ENCODE measurements at regions not wholly inside any gene's neighbourhood (a gene's known extent, or its start where the extent isn't known, plus 50 kb on each side); places are given as distances from the start of the nearest gene placed in this dataset.
"Not testable (repeated sequence)": the region's sequence is repeated elsewhere in the genome, so short reads cannot be mapped to it uniquely, and the experiment has no call there.

DNA sequence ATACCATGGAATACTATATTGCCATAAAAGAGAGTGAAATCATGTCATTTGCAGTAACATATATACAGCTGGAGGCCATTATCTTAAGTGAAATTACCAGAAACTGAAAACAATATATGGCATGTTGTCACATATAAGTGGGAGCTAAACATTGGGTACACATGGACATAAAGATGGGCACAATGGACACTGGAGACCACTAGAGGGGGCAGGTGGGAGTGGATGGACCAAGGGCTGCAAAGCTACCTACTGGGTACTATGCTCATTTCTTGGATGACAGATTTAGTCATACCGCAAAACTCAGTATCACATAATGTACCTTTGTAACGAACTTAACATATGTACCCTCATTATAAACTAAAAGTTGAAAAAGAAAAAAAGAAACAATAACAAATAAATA, 1167.6 kb downstream of the NXPH1 start:
- H3K4me3 ChIP-seq (ENCODE audit: low read depth, low read length), result no peak overlapping the region
- DNase-seq (ENCODE audit: low read depth), result no peak
- TF ChIP-seq, protein P1, sequence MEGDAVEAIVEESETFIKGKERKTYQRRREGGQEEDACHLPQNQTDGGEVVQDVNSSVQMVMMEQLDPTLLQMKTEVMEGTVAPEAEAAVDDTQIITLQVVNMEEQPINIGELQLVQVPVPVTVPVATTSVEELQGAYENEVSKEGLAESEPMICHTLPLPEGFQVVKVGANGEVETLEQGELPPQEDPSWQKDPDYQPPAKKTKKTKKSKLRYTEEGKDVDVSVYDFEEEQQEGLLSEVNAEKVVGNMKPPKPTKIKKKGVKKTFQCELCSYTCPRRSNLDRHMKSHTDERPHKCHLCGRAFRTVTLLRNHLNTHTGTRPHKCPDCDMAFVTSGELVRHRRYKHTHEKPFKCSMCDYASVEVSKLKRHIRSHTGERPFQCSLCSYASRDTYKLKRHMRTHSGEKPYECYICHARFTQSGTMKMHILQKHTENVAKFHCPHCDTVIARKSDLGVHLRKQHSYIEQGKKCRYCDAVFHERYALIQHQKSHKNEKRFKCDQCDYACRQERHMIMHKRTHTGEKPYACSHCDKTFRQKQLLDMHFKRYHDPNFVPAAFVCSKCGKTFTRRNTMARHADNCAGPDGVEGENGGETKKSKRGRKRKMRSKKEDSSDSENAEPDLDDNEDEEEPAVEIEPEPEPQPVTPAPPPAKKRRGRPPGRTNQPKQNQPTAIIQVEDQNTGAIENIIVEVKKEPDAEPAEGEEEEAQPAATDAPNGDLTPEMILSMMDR (IDR thresholded peaks at IDR 0.05; ENCODE audit: insufficient read depth, low read length), result no peak

DNA sequence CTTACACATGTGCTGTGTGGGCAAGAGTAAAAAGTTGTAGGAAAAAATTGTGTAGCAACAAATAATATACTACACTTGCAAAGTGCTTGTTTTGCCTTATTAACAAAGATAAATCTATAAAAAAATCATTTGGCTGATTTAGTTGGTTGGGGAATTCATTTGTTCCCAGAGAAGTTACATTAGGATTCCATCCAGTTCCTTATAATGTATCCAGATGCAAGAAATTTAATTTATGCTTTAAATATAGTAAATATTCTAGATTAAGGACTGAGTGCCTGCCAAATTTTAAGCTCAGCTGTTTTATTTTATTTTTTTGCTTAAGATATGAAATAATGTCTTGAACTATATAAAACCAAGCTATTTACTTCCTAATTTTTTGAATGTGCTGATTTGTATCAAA, 1169.9 kb downstream of the NXPH1 start:
- TF ChIP-seq, protein P1 (IDR thresholded peaks at IDR 0.05; ENCODE audit: insufficient read depth, low read length), result no peak
- no peak overlapping the region for H3K4me3 ChIP-seq (ENCODE audit: low read depth, low read length)

DNA sequence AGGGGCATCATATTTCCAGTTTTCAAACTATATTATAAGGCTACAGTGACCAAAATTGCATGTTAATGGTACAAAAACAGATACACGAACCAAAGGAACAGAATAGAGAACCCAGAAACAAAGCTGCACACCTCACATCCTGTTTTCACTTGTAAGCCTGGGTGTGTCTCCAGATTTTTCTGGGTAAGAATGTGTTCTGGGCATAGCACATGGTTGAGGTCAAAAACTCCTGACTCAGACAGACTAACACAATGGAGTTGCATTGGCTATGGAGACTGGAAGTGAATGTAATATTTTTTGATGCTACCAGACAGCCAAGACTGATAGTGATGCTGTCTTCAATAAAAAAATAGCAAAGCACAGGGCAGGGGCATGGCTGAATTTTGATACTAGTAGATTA, 1175.2 kb downstream of the NXPH1 start:
- no peak for DNase-seq (ENCODE audit: low read depth)
- TF ChIP-seq, protein P1 (IDR thresholded peaks at IDR 0.05; ENCODE audit: insufficient read depth, low read length), result no peak

More for the DNA sequence above, 1169.9 kb downstream of the NXPH1 start:
- no peak for DNase-seq (ENCODE audit: low read depth)

DNA sequence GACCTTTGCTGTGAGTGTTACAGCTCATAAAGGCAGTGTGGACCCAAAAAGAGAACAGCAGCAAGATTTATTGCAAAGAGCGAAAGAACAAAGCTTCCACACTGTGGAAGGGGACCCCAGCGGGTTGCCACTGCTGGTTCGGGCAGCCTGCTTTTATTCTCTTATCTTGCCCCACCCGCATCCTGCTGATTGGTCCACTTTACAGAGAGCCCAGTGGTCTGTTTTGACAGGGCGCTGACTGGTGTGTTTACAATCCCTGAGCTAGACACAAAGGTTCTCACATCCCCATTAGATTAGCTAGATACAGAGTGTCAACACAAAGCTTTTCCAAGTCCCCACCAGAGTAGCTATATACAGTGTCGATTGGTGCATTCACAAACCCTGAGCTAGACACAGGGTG, 1187.5 kb downstream of the NXPH1 start:
- not testable (repeated sequence) for H3K4me3 ChIP-seq (ENCODE audit: low read depth, low read length)

More for the DNA sequence above, 1175.2 kb downstream of the NXPH1 start:
- no peak overlapping the region for H3K4me3 ChIP-seq (ENCODE audit: low read depth, low read length)

DNA sequence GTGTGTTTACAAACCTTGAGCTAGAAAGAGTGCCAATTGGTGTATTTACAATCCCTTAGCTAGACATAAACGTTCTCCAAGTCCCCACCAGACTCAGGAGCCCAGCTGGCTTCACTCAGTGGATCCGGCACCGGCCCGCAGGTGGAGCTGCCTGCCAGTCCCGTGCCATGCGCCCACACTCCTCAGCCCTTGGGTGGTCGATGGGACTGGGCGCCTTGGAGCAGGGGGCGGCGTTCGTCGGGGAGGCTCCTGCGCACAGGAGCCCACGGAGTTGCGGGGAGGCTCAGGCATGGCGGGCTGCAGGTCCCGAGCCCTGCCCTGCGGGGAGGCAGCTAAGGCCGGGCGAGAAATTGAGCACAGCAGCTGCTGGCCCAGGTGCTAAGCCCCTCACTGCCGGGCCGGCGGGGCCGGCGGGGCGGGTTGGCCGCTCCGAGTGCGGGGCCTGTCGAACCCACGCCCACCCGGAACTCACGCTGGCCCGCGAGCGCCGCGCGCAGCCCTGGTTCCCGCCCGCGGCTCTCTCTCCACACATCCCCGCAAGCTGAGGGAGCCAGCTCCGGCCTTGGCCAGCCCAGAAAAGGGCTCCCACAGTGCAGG, 1188.0 kb downstream of the NXPH1 start:
- DNase-seq (ENCODE audit: low read depth); H3K4me3 ChIP-seq (ENCODE audit: low read depth, low read length): not testable (repeated sequence)

More for the DNA sequence above, 1187.5 kb downstream of the NXPH1 start:
- not testable (repeated sequence) for DNase-seq (ENCODE audit: low read depth)

DNA sequence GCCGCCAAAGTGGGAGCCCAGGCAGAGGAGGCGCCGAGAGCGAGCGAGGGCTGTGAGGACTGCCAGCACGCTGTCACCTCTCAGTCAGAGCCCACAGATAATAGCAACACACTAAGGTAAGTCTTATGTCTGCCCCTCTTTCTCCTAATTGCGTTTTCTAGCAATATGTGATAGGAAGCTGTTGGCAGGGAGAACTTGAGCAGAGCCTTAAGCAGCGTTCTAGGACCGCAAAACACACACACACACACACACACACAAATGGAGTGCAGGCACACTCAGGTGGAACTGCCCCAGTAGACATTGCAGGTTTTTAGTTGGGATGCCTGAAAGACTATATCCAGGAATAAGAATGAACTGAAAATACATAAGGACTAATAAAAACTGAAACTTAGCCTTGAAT, 1188.5 kb downstream of the NXPH1 start:
- DNase-seq (ENCODE audit: low read depth), result no peak

DNA sequence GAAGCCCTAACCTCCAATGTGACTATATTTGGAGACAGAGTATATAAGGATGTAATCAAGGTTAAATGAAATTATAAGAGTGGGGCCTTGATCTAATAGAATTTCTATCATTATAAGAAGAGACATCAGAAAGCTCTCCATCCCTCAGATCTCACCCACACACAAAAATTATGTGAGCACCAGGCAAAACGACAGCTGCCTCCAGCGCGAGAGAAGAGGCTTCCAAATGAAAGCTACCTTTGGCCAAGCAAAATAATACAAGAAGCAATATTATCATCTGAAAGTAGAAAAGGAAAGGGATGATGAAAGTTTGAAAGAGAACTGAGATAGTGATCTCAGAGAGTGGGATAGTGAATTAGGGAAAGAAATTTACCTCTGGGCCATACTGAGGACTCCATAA, 1192.5 kb downstream of the NXPH1 start:
- DNase-seq (ENCODE audit: low read depth), result no peak
- H3K4me3 ChIP-seq (ENCODE audit: low read depth, low read length), result no peak overlapping the region
- TF ChIP-seq, protein P1 (IDR thresholded peaks at IDR 0.05; ENCODE audit: insufficient read depth, low read length), result no peak

More for the DNA sequence above, 1188.5 kb downstream of the NXPH1 start:
- TF ChIP-seq, protein P1 (IDR thresholded peaks at IDR 0.05; ENCODE audit: insufficient read depth, low read length), result no peak
- no peak overlapping the region for H3K4me3 ChIP-seq (ENCODE audit: low read depth, low read length)

DNA sequence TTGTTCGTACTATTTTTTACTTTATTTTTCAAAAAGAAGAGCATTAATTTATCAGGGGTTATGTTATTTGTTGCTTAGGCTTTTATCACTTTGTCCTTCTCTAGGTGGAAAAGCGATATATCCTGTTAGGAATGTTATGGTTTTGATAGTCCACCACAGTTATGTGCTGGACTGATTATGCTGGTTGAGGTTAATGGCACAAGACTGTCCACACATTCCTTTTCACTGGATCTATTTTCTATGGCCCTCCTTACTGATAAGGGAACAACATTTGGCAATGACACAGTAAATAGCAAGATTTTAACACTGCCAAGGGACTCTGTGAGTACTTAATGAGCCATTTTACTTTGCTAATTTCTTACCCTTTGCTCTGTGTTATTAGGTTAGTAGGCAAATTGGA, 1212.3 kb downstream of the NXPH1 start:
- H3K4me3 ChIP-seq (ENCODE audit: low read depth, low read length), result no peak overlapping the region
- no peak for DNase-seq (ENCODE audit: low read depth)

More for the DNA sequence above, 1212.3 kb downstream of the NXPH1 start:
- TF ChIP-seq, protein P1 (IDR thresholded peaks at IDR 0.05; ENCODE audit: insufficient read depth, low read length), result no peak
